Heart left ventricle (tissue), 16 donors: ENCODE measurements at regions not wholly inside any gene's neighbourhood (a gene's known extent, or its start where the extent isn't known, plus 50 kb on each side); places are given as distances from the start of the nearest gene placed in this dataset.

Experiments used
- ATAC-seq, 4 donors: fragments of 200-7000 bp; cut with Tn5 transposase; one replicate each; pipeline ENCODE4 v1.9.1; 2020 to 2022; ENCODE audit warnings: moderate library complexity in 4 of 4, mild to moderate bottlenecking in 3 of 4, moderate number of reproducible peaks in 1 of 4
- DNase-seq, 5 donors: peaks; one replicate each; pipeline ENCODE4 v3.0.0-alpha.2; 2020
- H3K27ac ChIP-seq, 12 donors: fragments of 200-600 bp; sonication (generic) in 4 of 12; one replicate each; pipeline versions ENCODE4 v1.5.0 to v1.8.0; 2016 to 2022; ENCODE audit warnings: mild to moderate bottlenecking in 2 of 12
- H3K27me3 ChIP-seq, 9 donors: fragments of 200-600 bp; sonication (generic) in 2 of 9; one replicate each; pipeline versions ENCODE4 v1.5.1 to v1.8.0; 2016 to 2022; ENCODE audit warnings: mild to moderate bottlenecking in 3 of 9
- H3K36me3 ChIP-seq, 9 donors: fragments of 200-600 bp; sonication (generic) in 2 of 9; one replicate each; pipeline versions ENCODE4 v1.5.0 to v1.8.0; 2018 to 2022; ENCODE audit warnings: mild to moderate bottlenecking in 2 of 9
- H3K4me1 ChIP-seq, 12 donors: fragments of 200-600 bp; sonication (generic) in 4 of 12; one replicate each; pipeline versions ENCODE4 v1.5.0 to v1.8.0; 2016 to 2022; ENCODE audit warnings: mild to moderate bottlenecking in 3 of 12
- H3K4me3 ChIP-seq, 12 donors: fragments of 200-600 bp; sonication (generic) in 4 of 12; one replicate each; pipeline versions ENCODE4 v1.5.0 to v1.8.0; 2017 to 2022; ENCODE audit warnings: mild to moderate bottlenecking in 9 of 12, moderate library complexity in 4 of 12
- H3K9me3 ChIP-seq, 12 donors: fragments of 200-600 bp; sonication (generic) in 4 of 12; one replicate each; pipeline versions ENCODE4 v1.5.0 to v1.8.0; 2016 to 2022; ENCODE audit warnings: mild to moderate bottlenecking in 1 of 12
- POLR2A ChIP-seq, 2 donors: fragments of 450-650 bp; IDR thresholded peaks; one replicate each; pipeline ENCODE4 v1.6.1; 2017; ENCODE audit warnings: antibody characterized with exemption in 2 of 2, mild to moderate bottlenecking in 2 of 2, moderate library complexity in 2 of 2
- WGBS, 4 donors: extraction: QIAGEN DNeasy Blood & Tissue Kit in 2 of 4; methylation state at CpG; one replicate each; pipeline versions ENCODE4 v1.1.5 to v1.1.7; 2013 to 2018; 5-methylcytosine and 5-hydroxymethylcytosine counted together
- intact Hi-C, 10 donors: fragments of 100-400 bp; cut with DNase I; formaldehyde crosslinking; loops; one replicate each; pipeline versions ENCODE4 v1.11.1 to v1.14.2; 2022
- TF ChIP-seq, protein P1 (sequence below), 12 donors: fragments of 200-600 bp; sonication (generic) in 4 of 12; IDR thresholded peaks; one replicate each; pipeline versions ENCODE4 v1.5.0 to v1.8.0; 2018 to 2022; ENCODE audit warnings: antibody characterized with exemption in 12 of 12, mild to moderate bottlenecking in 5 of 12
- donor health status: ischemic (EF 13 %, LVEDD 7.1; RV severe dilation, severe dysfunction).
- donor health status: healthy with polysubstance abuse.
- donor health status: DM: no; HTN: yes; CAD: no.
- donor health status: DM: no; HTN: no; CAD: no.
- donor health status: ischemic (EF 25% LVEDD 6.9; RV normal size, moderate dysfunction).
- donor health status: ischemic (EF 25% LVEDD 5.7; RV mildly dilated, moderate dysfunction).
- donor health status: healthy.
- donor health status: DM: yes; HTN: yes; CAD: no.
- donor health status: ischemic (EF 35%, LVEDD 5.7; RV mildly dilated, moderate dysfunction).
- donor health status: nonischemic (EF 11% LVEDD 7.7; RV severe dilation, severe dysfunction).
- donor health status: DM: yes; HTN: yes; CAD: no.
- donor health status: PGD.
- donor health status: ischemic (EF 29% LVEDD 5.4; RV normal size, mild dysfunction).
- donor health status: nonischemic (EF 23%, LVEDD 6.1; RV moderate dilation, normal function).

DNA sequence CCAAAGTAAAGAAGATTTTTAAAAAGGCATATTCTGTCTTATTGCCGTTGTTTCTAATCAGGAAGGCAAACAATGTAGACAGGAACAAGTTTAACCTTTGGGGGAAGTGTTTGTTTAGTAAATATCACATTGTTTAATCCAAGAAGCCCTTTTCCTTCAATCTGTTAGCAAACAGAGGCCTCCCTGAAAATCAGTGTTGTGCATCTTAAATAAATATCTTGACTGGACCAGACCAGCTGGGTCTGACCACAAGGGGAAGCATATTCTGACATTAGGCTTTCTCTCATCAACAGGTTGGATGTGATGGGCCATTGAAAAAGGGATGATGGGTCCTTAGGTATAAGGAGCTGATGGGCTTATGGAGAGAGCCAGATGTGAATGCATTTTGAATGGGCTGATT lies 81.8 kb upstream of the SGIP1 start:
- H3K27me3 ChIP-seq, result no peaks in the 10 kb centered on the region
- intact Hi-C loops, result loop anchor here in 4 of 10 donors (5.0 to 10.0 kb wide), 4 partner anchors 50 to 275 kb away; no protein-coding TSS in a partner anchor
- no peak overlapping the region for H3K27ac ChIP-seq
- ATAC-seq (no peak), DNase-seq (no peak)
- no peak for TF ChIP-seq POLR2A (IDR thresholded peaks at IDR 0.05)
- TF ChIP-seq, protein P1, sequence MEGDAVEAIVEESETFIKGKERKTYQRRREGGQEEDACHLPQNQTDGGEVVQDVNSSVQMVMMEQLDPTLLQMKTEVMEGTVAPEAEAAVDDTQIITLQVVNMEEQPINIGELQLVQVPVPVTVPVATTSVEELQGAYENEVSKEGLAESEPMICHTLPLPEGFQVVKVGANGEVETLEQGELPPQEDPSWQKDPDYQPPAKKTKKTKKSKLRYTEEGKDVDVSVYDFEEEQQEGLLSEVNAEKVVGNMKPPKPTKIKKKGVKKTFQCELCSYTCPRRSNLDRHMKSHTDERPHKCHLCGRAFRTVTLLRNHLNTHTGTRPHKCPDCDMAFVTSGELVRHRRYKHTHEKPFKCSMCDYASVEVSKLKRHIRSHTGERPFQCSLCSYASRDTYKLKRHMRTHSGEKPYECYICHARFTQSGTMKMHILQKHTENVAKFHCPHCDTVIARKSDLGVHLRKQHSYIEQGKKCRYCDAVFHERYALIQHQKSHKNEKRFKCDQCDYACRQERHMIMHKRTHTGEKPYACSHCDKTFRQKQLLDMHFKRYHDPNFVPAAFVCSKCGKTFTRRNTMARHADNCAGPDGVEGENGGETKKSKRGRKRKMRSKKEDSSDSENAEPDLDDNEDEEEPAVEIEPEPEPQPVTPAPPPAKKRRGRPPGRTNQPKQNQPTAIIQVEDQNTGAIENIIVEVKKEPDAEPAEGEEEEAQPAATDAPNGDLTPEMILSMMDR (IDR thresholded peaks at IDR 0.05), result peak in 1 of 12 donors; percentile 14
- no peaks in the 10 kb centered on the region for H3K9me3 ChIP-seq
- 61 to 74% (median 66%) methylated on average over 1 of the region's 1 CpG for WGBS, 4 donors
- peaks cover 0 to 24% (median 10%) of the 10 kb centered on the region in 12 donors for H3K4me1 ChIP-seq
- H3K36me3 ChIP-seq, result no peaks in the 10 kb centered on the region
- no peak overlapping the region for H3K4me3 ChIP-seq

DNA sequence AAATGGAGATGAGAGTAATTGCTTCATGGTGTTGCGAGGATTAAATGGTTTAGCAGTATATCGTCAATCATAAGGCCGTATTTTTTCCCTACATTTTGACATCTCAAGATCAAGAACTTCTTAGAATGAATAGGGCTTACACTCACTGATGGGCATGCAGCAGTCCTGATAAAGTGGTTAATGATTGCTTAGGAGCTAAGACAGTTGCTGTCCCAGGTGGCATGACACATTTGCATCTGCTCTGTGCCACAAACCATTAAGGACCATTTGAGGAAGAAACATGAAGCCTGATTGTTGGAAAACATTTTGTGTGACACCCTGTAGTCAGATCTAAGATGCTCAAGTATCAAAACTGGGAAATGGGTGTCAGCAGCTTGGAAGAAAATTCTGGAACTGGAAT lies 81.0 kb upstream of the SGIP1 start:
- Histone ChIP-seq H3K27ac (no peak overlapping the region), H3K9me3 (peaks cover 0 to 1% (median 0%) of the 10 kb centered on the region in 12 donors), H3K4me3 (no peak overlapping the region), H3K4me1 (peaks cover 0 to 24% (median 10%) of the 10 kb centered on the region in 12 donors), H3K36me3 (no peaks in the 10 kb centered on the region), H3K27me3 (no peaks in the 10 kb centered on the region)
- intact Hi-C loops, result loop anchor here in 4 of 10 donors (5.0 to 10.0 kb wide), 4 partner anchors 49 to 274 kb away; no protein-coding TSS in a partner anchor
- TF ChIP-seq, protein P1 (IDR thresholded peaks at IDR 0.05), result no peak
- TF ChIP-seq POLR2A (IDR thresholded peaks at IDR 0.05), result no peak
- 97 to 99% (median 98%) methylated on average over 3 of the region's 3 CpGs for WGBS, 4 donors
- ATAC-seq, result no peak
- DNase-seq, result no peak

DNA sequence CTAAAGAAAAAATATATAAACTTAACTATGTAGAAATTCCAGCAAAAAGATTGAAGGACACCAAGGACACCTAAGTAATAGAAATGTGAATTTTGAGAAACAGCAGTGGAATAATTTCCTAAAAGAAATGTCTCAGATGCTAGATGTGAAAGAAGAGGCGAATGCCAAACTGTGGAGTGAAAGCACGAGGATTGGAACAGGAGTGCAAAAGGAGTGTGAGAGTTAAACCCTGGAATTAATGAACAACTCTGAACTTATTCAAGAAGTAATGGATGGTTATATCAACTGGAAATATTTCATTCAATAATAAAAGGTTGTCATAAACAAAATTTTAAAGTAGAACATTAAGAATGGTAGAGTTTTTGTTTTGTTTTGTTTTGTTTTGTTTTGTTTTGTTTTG lies 78.5 kb upstream of the SGIP1 start:
- 87 to 93% (median 90%) methylated on average over 2 of the region's 2 CpGs for WGBS, 4 donors
- Histone ChIP-seq H3K4me3 (no peak overlapping the region), H3K27ac (no peak overlapping the region), H3K27me3 (no peaks in the 10 kb centered on the region), H3K9me3 (peaks cover 0 to 12% (median 3%) of the 10 kb centered on the region in 12 donors), H3K36me3 (no peaks in the 10 kb centered on the region), H3K4me1 (peaks cover 0 to 11% (median 6%) of the 10 kb centered on the region in 12 donors)
- intact Hi-C loops, result loop anchor here in 1 of 10 donors (10.0 kb wide), 1 partner anchor 49 kb away; no protein-coding TSS in a partner anchor
- ATAC-seq (no peak), DNase-seq (no peak)
- TF ChIP-seq POLR2A (IDR thresholded peaks at IDR 0.05), result no peak
- TF ChIP-seq, protein P1 (IDR thresholded peaks at IDR 0.05), result no peak

DNA sequence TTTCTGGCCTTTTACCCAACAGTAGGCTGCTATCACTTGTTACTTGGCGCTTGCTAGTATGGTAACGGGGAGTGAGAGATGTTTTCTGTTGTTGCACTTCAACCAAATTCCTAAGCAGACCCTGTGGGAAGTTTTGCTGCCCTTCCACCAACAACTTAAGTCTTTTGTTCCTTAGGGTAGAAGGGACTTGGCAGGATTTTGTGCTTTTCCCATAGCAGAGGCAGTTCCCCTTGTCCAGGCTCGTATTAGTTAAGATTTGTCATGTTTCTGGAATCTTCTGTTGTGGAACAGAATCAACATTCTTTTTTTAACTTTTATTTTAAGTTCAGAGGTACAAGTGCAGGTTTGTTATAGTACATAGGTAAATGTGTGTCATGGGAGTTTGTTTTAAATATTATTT lies 73.2 kb upstream of the SGIP1 start:
- Histone ChIP-seq H3K4me3 (no peak overlapping the region), H3K9me3 (peaks cover 0 to 25% (median 6%) of the 10 kb centered on the region in 12 donors), H3K27ac (no peak overlapping the region), H3K27me3 (no peaks in the 10 kb centered on the region), H3K36me3 (no peaks in the 10 kb centered on the region), H3K4me1 (no peaks in the 10 kb centered on the region)
- DNase-seq, result no peak
- 81 to 86% (median 83%) methylated on average over 3 of the region's 3 CpGs for WGBS, 4 donors
- TF ChIP-seq, protein P1 (IDR thresholded peaks at IDR 0.05), result no peak
- no peak for TF ChIP-seq POLR2A (IDR thresholded peaks at IDR 0.05)
- intact Hi-C loops, result loop anchor here in 1 of 10 donors (10.0 kb wide), 1 partner anchor 274 kb away; no protein-coding TSS in a partner anchor
- no peak for ATAC-seq
